CD4-positive, CD25-positive, alpha-beta regulatory T cell (primary cell): ENCODE measurements at regions not wholly inside any gene's neighbourhood (a gene's known extent, or its start where the extent isn't known, plus 50 kb on each side); places are given as distances from the start of the nearest gene placed in this dataset.
"Not testable (repeated sequence)": the region's sequence is repeated elsewhere in the genome, so short reads cannot be mapped to it uniquely, and the experiment has no call there.

Experiments
- ATAC-seq, 2 donors: fragments of 150-1000 bp; cut with Tn5 transposase; one replicate each; pipeline ENCODE4 v1.10.0; 2021; ENCODE audit warnings: low read depth in 2 of 2, moderate number of reproducible peaks in 2 of 2, moderate library complexity in 1 of 2
- DNase-seq, 3 donors: peaks; one replicate each; pipeline versions ENCODE4 v3.0.0 to v3.0.0-alpha.2; 2012 to 2022; ENCODE audit warnings: mixed read lengths in 1 of 3
- H3K27ac ChIP-seq: one replicate; pipeline ENCODE4 v1.7.0; 2013; ENCODE audit warnings: mild to moderate bottlenecking, low read length; ENCODE audit not compliant: insufficient read depth, poor library complexity, severe bottlenecking
- H3K27me3 ChIP-seq: one replicate; pipeline ENCODE4 v1.7.0; 2013; ENCODE audit warnings: low read length; ENCODE audit not compliant: control insufficient read depth, insufficient read depth
- H3K36me3 ChIP-seq: one replicate; pipeline ENCODE4 v1.7.0; 2013; ENCODE audit warnings: mild to moderate bottlenecking, low read length, moderate library complexity; ENCODE audit not compliant: control insufficient read depth, insufficient read depth
- H3K4me1 ChIP-seq: 2 replicates; pipeline ENCODE4 v1.7.0; 2013; ENCODE audit warnings: mild to moderate bottlenecking, low read length; ENCODE audit not compliant: insufficient read depth, control insufficient read depth, poor library complexity, severe bottlenecking
- H3K4me3 ChIP-seq: one replicate; pipeline ENCODE4 v1.7.0; 2013; ENCODE audit warnings: low read depth, mild to moderate bottlenecking, low read length, moderate library complexity
- H3K9me3 ChIP-seq, 2 experiments: 1 replicate in 1 of 2; 2 replicates in 1 of 2; pipeline ENCODE4 v1.7.0; 2013; ENCODE audit warnings: low read length in 2 of 2, mild to moderate bottlenecking in 1 of 2, moderate library complexity in 1 of 2; ENCODE audit not compliant: control insufficient read depth in 2 of 2
- H3K27ac Mint-ChIP-seq, 3 donors: one replicate each; pipeline ENCODE4 v1.8.0; 2020 to 2022; ENCODE audit warnings: mild to moderate bottlenecking in 3 of 3, mixed read lengths in 3 of 3, moderate library complexity in 2 of 3
- H3K27me3 Mint-ChIP-seq: one replicate; pipeline ENCODE4 v1.8.0; 2022; ENCODE audit warnings: mild to moderate bottlenecking, mixed read lengths
- H3K36me3 Mint-ChIP-seq: one replicate; pipeline ENCODE4 v1.8.0; 2020; ENCODE audit warnings: mixed read lengths
- H3K4me1 Mint-ChIP-seq, 4 donors: one replicate each; pipeline ENCODE4 v1.8.0; 2020 to 2022; ENCODE audit warnings: mixed read lengths in 4 of 4, mild to moderate bottlenecking in 1 of 4
- H3K4me3 Mint-ChIP-seq, 4 donors: one replicate each; pipeline ENCODE4 v1.8.0; 2020 to 2022; ENCODE audit warnings: mild to moderate bottlenecking in 4 of 4, mixed read lengths in 4 of 4, moderate library complexity in 3 of 4
- H3K9me3 Mint-ChIP-seq, 7 donors: one replicate each; pipeline ENCODE4 v1.8.0; 2020 to 2022; ENCODE audit warnings: mixed read lengths in 7 of 7, mild to moderate bottlenecking in 3 of 7, moderate library complexity in 2 of 7

GRCh38 chr3:193060748-193061546, 143.3 kb upstream of the MB21D2 start:
- Mint-ChIP-seq H3K27ac (no peak overlapping the region), H3K36me3 (no peaks in the 10 kb centered on the region), H3K9me3 (peaks cover 0 to 1% (median 0%) of the 10 kb centered on the region in 7 donors), H3K4me1 (no peaks in the 10 kb centered on the region), H3K27me3 (no peaks in the 10 kb centered on the region), H3K4me3 (no peak overlapping the region)
- H3K27ac ChIP-seq: no peak overlapping the region
- no peak for DNase-seq
- H3K9me3 ChIP-seq: no peaks in the 10 kb centered on the region
- H3K27me3 ChIP-seq: no peaks in the 10 kb centered on the region
- H3K36me3 ChIP-seq: no peaks in the 10 kb centered on the region
- ATAC-seq: no peak
- H3K4me3 ChIP-seq: no peak overlapping the region
- no peaks in the 10 kb centered on the region for H3K4me1 ChIP-seq

GRCh38 chr3:193068365-193068764, 150.7 kb upstream of the MB21D2 start:
- no peak overlapping the region for H3K4me3 ChIP-seq
- H3K27ac Mint-ChIP-seq: no peak overlapping the region
- H3K36me3 Mint-ChIP-seq: no peaks in the 10 kb centered on the region

GRCh38 chr3:193069732-193070131, 152.1 kb upstream of the MB21D2 start:
- not testable (repeated sequence) for H3K36me3 ChIP-seq, DNase-seq, H3K4me3 ChIP-seq, ATAC-seq, H3K4me1 Mint-ChIP-seq, H3K9me3 ChIP-seq, H3K27ac ChIP-seq, H3K4me1 ChIP-seq, H3K27me3 Mint-ChIP-seq, H3K27me3 ChIP-seq, H3K27ac Mint-ChIP-seq, H3K4me3 Mint-ChIP-seq, H3K36me3 Mint-ChIP-seq, H3K9me3 Mint-ChIP-seq

More at GRCh38 chr3:193068365-193068764, 150.7 kb upstream of the MB21D2 start:
- H3K4me1 Mint-ChIP-seq: no peaks in the 10 kb centered on the region
- no peak overlapping the region for H3K4me3 Mint-ChIP-seq
- no peak for DNase-seq
- H3K27ac ChIP-seq: no peak overlapping the region
- H3K27me3 ChIP-seq: peaks cover 2% of the 10 kb centered on the region
- H3K27me3 Mint-ChIP-seq: peaks cover 4% of the 10 kb centered on the region
- ATAC-seq: no peak
- H3K9me3 ChIP-seq: no peaks in the 10 kb centered on the region
- H3K9me3 Mint-ChIP-seq: peaks cover 0 to 5% (median 0%) of the 10 kb centered on the region in 7 donors
- H3K4me1 ChIP-seq: no peaks in the 10 kb centered on the region
- no peaks in the 10 kb centered on the region for H3K36me3 ChIP-seq

DNA sequence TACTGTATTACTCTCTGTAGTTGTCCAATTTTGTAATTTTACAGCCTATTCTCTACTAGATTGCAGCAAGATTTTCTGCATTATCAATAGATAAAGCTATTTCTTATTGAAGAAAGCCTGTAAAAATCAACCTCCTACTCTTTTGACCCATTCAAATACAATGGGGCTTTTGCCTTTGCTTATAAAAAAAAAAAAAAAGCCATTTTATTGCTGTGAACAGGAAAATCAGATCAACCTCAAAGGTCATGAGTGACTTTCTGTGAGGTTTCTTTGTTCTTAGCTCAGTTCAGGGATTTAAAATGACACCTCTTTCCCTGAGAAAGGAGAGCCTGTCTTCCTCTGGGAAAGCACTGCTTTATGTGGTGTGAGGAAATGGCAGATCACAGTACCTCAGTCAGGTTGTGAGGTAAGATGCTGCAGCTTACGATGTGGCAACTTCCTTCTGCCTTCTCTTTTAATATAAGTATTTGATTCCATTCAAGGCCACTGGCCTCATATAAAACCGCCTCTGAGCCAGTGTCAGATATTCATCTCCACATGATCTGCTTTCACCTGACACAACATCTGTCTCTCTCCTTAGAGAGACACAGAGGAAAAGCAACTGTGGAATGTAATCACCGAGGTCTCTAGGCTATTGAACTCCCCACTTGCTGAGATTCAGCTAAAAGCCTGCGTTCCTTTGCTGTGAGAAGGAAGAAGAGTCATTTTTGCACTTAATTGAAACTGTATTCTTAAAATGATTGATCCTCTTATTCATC, 161.5 kb upstream of the MB21D2 start:
- Mint-ChIP-seq H3K27me3 (peaks cover 5% of the 10 kb centered on the region), H3K9me3 (peaks cover 0 to 11% (median 3%) of the 10 kb centered on the region in 7 donors), H3K27ac (no peak overlapping the region), H3K36me3 (no peaks in the 10 kb centered on the region), H3K4me3 (no peak overlapping the region), H3K4me1 (no peaks in the 10 kb centered on the region)
- no peaks in the 10 kb centered on the region for H3K36me3 ChIP-seq
- no peak for ATAC-seq
- no peaks in the 10 kb centered on the region for H3K9me3 ChIP-seq
- no peak overlapping the region for H3K27ac ChIP-seq
- H3K4me3 ChIP-seq: no peak overlapping the region
- peaks cover 2% of the 10 kb centered on the region for H3K27me3 ChIP-seq
- DNase-seq: no peak
- H3K4me1 ChIP-seq: no peaks in the 10 kb centered on the region

GRCh38 chr3:193080821-193081365, 160.1 kb upstream of the PLAAT1 start:
- Mint-ChIP-seq H3K36me3 (no peaks in the 10 kb centered on the region), H3K9me3 (peaks cover 0 to 11% (median 0%) of the 10 kb centered on the region in 7 donors), H3K4me1 (no peaks in the 10 kb centered on the region), H3K27ac (no peak overlapping the region), H3K4me3 (no peak overlapping the region), H3K27me3 (no peaks in the 10 kb centered on the region)
- Histone ChIP-seq H3K27me3 (no peaks in the 10 kb centered on the region), H3K4me3 (no peak overlapping the region), H3K4me1 (no peaks in the 10 kb centered on the region), H3K27ac (no peak overlapping the region), H3K36me3 (no peaks in the 10 kb centered on the region), H3K9me3 (no peaks in the 10 kb centered on the region)
- DNase-seq: no peak
- no peak for ATAC-seq

DNA sequence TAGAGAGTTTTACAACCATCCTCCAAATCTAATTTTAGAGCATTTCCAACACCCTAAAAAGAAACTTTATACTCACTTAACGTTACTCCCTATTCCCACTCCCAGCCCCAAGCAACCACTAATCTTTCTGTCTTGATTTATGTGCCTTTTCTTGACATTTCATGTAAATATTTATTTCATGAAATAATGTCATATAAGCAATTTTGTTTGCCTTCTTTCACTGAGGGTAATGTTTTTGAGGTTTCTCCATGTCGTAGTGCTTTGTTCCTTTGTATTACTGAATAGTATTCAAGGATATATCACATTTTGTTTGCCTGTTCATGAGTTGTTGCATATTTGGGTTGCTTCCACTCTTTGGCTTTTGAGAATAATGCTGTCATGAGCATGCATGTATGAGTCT, 155.4 kb upstream of the PLAAT1 start:
- no peaks in the 10 kb centered on the region for H3K27me3 ChIP-seq
- ATAC-seq (no peak), DNase-seq (no peak)
- Mint-ChIP-seq H3K4me3 (no peak overlapping the region), H3K9me3 (peaks cover 0 to 11% (median 2%) of the 10 kb centered on the region in 7 donors), H3K36me3 (no peaks in the 10 kb centered on the region), H3K27me3 (no peaks in the 10 kb centered on the region), H3K4me1 (no peaks in the 10 kb centered on the region), H3K27ac (no peak overlapping the region)
- H3K9me3 ChIP-seq: no peaks in the 10 kb centered on the region
- no peaks in the 10 kb centered on the region for H3K36me3 ChIP-seq
- no peak overlapping the region for H3K27ac ChIP-seq
- no peak overlapping the region for H3K4me3 ChIP-seq
- H3K4me1 ChIP-seq: no peaks in the 10 kb centered on the region

- no peak for DNase-seq
- H3K36me3 Mint-ChIP-seq: no peaks in the 10 kb centered on the region
- no peaks in the 10 kb centered on the region for H3K4me1 Mint-ChIP-seq
- Histone ChIP-seq H3K4me1 (no peaks in the 10 kb centered on the region), H3K27me3 (no peaks in the 10 kb centered on the region), H3K36me3 (no peaks in the 10 kb centered on the region), H3K27ac (no peak overlapping the region), H3K9me3 (no peaks in the 10 kb centered on the region), H3K4me3 (no peak overlapping the region)
- no peak overlapping the region for H3K4me3 Mint-ChIP-seq
- no peaks in the 10 kb centered on the region for H3K27me3 Mint-ChIP-seq
- peaks cover 0 to 11% (median 3%) of the 10 kb centered on the region in 7 donors for H3K9me3 Mint-ChIP-seq
- no peak overlapping the region for H3K27ac Mint-ChIP-seq
- ATAC-seq: no peak
Observed at GRCh38 chr3:193086681-193087080, 154.3 kb upstream of the PLAAT1 start.
